Right lobe of liver (tissue), 6 donors: ENCODE measurements at regions not wholly inside any gene's neighbourhood (a gene's known extent, or its start where the extent isn't known, plus 50 kb on each side); places are given as distances from the start of the nearest gene placed in this dataset.

ENCODE experiments used
- ATAC-seq, 4 donors: fragments of 200-7000 bp; cut with Tn5 transposase; one replicate each; pipeline ENCODE4 v1.9.1; 2020; ENCODE audit warnings: mild to moderate bottlenecking in 4 of 4, moderate library complexity in 4 of 4
- DNase-seq, 3 donors: peaks; one replicate each; pipeline ENCODE4 v3.0.0-alpha.2; 2020
- H3K27ac ChIP-seq, 3 donors: fragments of 200-600 bp; one replicate each; pipeline ENCODE4 v1.8.0; 2022
- H3K27me3 ChIP-seq, 2 donors: fragments of 200-600 bp; one replicate each; pipeline ENCODE4 v1.8.0; 2022
- H3K36me3 ChIP-seq, 4 donors: fragments of 200-600 bp; sonication (generic) in 1 of 4; one replicate each; pipeline versions ENCODE4 v1.5.1 to v1.8.0; 2017 to 2022; ENCODE audit warnings: control low read depth in 1 of 4
- H3K4me1 ChIP-seq, 4 donors: fragments of 200-600 bp; sonication (generic) in 1 of 4; one replicate each; pipeline versions ENCODE4 v1.5.1 to v1.8.0; 2017 to 2022; ENCODE audit warnings: control low read depth in 1 of 4
- H3K4me3 ChIP-seq, 3 donors: fragments of 200-600 bp; one replicate each; pipeline ENCODE4 v1.8.0; 2022
- H3K9me3 ChIP-seq, 4 donors: fragments of 200-600 bp; sonication (generic) in 1 of 4; one replicate each; pipeline versions ENCODE4 v1.5.1 to v1.8.0; 2017 to 2022; ENCODE audit warnings: control low read depth in 1 of 4
- CTCF ChIP-seq, 4 donors: fragments of 200-600 bp in 3 of 4; fragments of 450-650 bp in 1 of 4; IDR thresholded peaks; one replicate each; pipeline versions ENCODE4 v1.5.1 to v1.8.0; 2016 to 2022; ENCODE audit warnings: antibody characterized with exemption in 4 of 4, mild to moderate bottlenecking in 2 of 4
- POLR2A ChIP-seq: fragments of 450-650 bp; IDR thresholded peaks from one replicate; pipeline ENCODE4 v1.6.1; 2017; ENCODE audit warnings: antibody characterized with exemption, mild to moderate bottlenecking
- WGBS: methylation state at CpG from one replicate; pipeline ENCODE4 v1.1.6; 2018; ENCODE audit warnings: low coverage, low lambda C conversion rate; ENCODE audit not compliant: insufficient coverage; ENCODE audit errors: missing lambda C conversion rate; 5-methylcytosine and 5-hydroxymethylcytosine counted together
- intact Hi-C, 2 donors: fragments of 100-400 bp; cut with DNase I; formaldehyde crosslinking; loops; one replicate each; pipeline versions ENCODE4 v1.11.2 to v1.14.1; 2022
- donor health status: DM: no; HTN: yes; CAD: no.
- donor health status: DM: no; HTN: no; CAD: no.
- donor health status: DM: no; HTN: no; CAD: no.
- donor health status: DM: no; HTN: yes; CAD: no.
- donor health status: DM: no; HTN: yes; CAD: no.

- DNase-seq (no peak), ATAC-seq (no peak)
- 16% methylated on average over 5 of the region's 10 CpGs for WGBS
Measured at GRCh38 chr5:3301306-3301705, 294.3 kb upstream of the IRX1 start.

GRCh38 chr5:3300726-3301125, 294.9 kb upstream of the IRX1 start:
- H3K27me3 ChIP-seq = no peaks in the 10 kb centered on the region
- no peak overlapping the region for H3K4me3 ChIP-seq
- ATAC-seq = no peak
- no peaks in the 10 kb centered on the region for H3K4me1 ChIP-seq
- DNase-seq = no peak
- TF ChIP-seq POLR2A = no peak
- no peak for TF ChIP-seq CTCF (IDR thresholded peaks at IDR 0.05)
- WGBS = 44% methylated on average over 9 of the region's 13 CpGs
- H3K36me3 ChIP-seq = no peaks in the 10 kb centered on the region
- intact Hi-C loops = no loop called here
- no peak overlapping the region for H3K27ac ChIP-seq
- H3K9me3 ChIP-seq = no peaks in the 10 kb centered on the region

More at GRCh38 chr5:3301306-3301705, 294.3 kb upstream of the IRX1 start:
- H3K4me1 ChIP-seq = no peaks in the 10 kb centered on the region
- H3K9me3 ChIP-seq = no peaks in the 10 kb centered on the region
- H3K27ac ChIP-seq = no peak overlapping the region
- H3K36me3 ChIP-seq = no peaks in the 10 kb centered on the region
- H3K4me3 ChIP-seq = no peak overlapping the region
- intact Hi-C loops = no loop called here
- H3K27me3 ChIP-seq = no peaks in the 10 kb centered on the region
- no peak for TF ChIP-seq POLR2A
- no peak for TF ChIP-seq CTCF (IDR thresholded peaks at IDR 0.05)

- DNase-seq (no peak), ATAC-seq (no peak)
- Histone ChIP-seq H3K4me1 (no peaks in the 10 kb centered on the region), H3K4me3 (no peak overlapping the region), H3K27ac (no peak overlapping the region), H3K9me3 (no peaks in the 10 kb centered on the region), H3K27me3 (no peaks in the 10 kb centered on the region), H3K36me3 (no peaks in the 10 kb centered on the region)
- intact Hi-C loops = no loop called here
- 46% methylated on average over 7 of the region's 7 CpGs for WGBS
- TF ChIP-seq CTCF (IDR thresholded peaks at IDR 0.05) (no peak), POLR2A (no peak)
Measured at GRCh38 chr5:3299441-3299840, 296.2 kb upstream of the IRX1 start.

GRCh38 chr5:3297853-3298252, 297.8 kb upstream of the IRX1 start:
- 39% methylated on average over 3 of the region's 3 CpGs for WGBS
- TF ChIP-seq CTCF (IDR thresholded peaks at IDR 0.05) (no peak), POLR2A (no peak)
- H3K4me3 ChIP-seq = no peak overlapping the region
- no peaks in the 10 kb centered on the region for H3K4me1 ChIP-seq
- H3K27me3 ChIP-seq = no peaks in the 10 kb centered on the region
- H3K36me3 ChIP-seq = no peaks in the 10 kb centered on the region
- ATAC-seq (no peak), DNase-seq (no peak)
- no peak overlapping the region for H3K27ac ChIP-seq
- H3K9me3 ChIP-seq = no peaks in the 10 kb centered on the region
- intact Hi-C loops = no loop called here

DNA sequence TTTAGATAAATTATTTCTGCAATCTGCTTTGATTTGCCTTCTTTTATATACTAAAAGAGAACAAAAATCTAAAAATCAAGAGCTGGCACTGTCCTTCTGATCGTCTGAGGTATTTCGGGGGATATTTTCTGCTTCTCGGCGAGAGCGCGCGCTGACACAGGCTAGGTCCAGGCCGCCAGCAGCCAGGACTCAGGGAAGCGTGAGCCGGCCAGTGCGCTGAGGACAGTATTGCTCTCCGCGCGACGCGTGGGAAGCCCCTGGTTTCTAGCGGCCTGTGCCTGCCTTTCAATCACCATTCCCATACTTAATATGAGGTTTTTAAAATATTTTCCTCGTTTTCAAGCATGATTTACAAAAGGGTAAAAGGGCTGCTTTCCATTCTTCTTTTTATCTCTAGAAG, 307.3 kb upstream of the IRX1 start:
- H3K27me3 ChIP-seq = no peaks in the 10 kb centered on the region
- no peaks in the 10 kb centered on the region for H3K36me3 ChIP-seq
- DNase-seq (no peak), ATAC-seq (no peak)
- 81% methylated on average over 13 of the region's 18 CpGs for WGBS
- H3K4me3 ChIP-seq = no peak overlapping the region
- no peaks in the 10 kb centered on the region for H3K9me3 ChIP-seq
- intact Hi-C loops = no loop called here
- TF ChIP-seq POLR2A (no peak), CTCF (IDR thresholded peaks at IDR 0.05) (no peak)
- no peak overlapping the region for H3K27ac ChIP-seq
- no peaks in the 10 kb centered on the region for H3K4me1 ChIP-seq
